ENCODE measurements at regions not wholly inside any gene's neighbourhood (a gene's known extent, or its start where the extent isn't known, plus 50 kb on each side); places are given as distances from the start of the nearest gene placed in this dataset.

DNA sequence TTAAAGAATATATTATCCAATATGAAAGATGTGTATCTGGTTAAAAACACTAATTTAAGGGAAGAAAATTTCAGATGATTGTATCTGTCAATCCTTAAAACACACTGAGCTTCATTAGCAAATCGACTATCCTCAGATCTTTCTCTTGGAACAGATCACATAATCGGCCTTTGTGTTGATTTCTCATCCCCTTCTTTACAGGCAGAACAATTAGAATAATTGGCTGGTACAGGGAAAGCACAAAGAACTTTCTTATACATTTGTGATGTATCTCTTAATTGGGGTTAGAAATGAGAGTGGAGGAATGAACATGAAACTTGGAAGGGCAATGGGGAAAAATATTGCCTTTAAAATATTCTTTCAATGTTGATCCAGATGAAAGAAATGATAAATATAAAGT is 662.1 kb downstream of the TLE4 start:
- Histone ChIP-seq H3K9me1 (ENCODE audit: control insufficient read depth, insufficient read depth, low read length) (no peaks in the 10 kb centered on the region), H3K27me3 (ENCODE audit: control insufficient read depth in 2 of 2, insufficient read depth in 2 of 2, low read length in 2 of 2) (no peaks in the 10 kb centered on the region), H3K9ac (ENCODE audit: insufficient read depth in 1 of 2, low read depth in 2 of 2, low read length in 2 of 2) (no peak overlapping the region), H3K9me3 (replicated peaks; ENCODE audit: control insufficient read depth, insufficient read depth, low read depth, low read length) (no peaks in the 10 kb centered on the region), H2AFZ (ENCODE audit: low read depth, low read length) (no peak overlapping the region), H3K4me2 (ENCODE audit: insufficient read depth, low read length) (no peak overlapping the region), H3K36me3 (ENCODE audit: control insufficient read depth, insufficient read depth, low read length) (no peaks in the 10 kb centered on the region), H3K4me1 (replicated peaks in 1 of 2; ENCODE audit: control insufficient read depth in 2 of 2, insufficient read depth in 2 of 2, low read length in 2 of 2) (no peaks in the 10 kb centered on the region), H4K20me1 (replicated peaks; ENCODE audit: control insufficient read depth, insufficient read depth, low read length) (no peaks in the 10 kb centered on the region), H3K4me3 (no peak overlapping the region), H3K79me2 (ENCODE audit: control insufficient read depth, insufficient read depth, low read length) (no peaks in the 10 kb centered on the region), H3K27ac (ENCODE audit: extremely low read depth, low read depth, low read length) (no peak overlapping the region)
- WGBS (ENCODE audit: insufficient coverage, low coverage, missing lambda C conversion rate), result 5% methylated on average over 2 of the region's 2 CpGs
- POLR2A ChIA-PET, result no interaction called here
- intact Hi-C loops (cut with micrococcal nuclease) (no loop called here), in situ Hi-C loops (cut with MboI) (no loop called here)
- ATAC-seq (no peak), FAIRE-seq (no peak), DNase-seq (ENCODE audit: extremely low read depth in 1 of 4, low spot score in 3 of 4) (no peak)
- no TSS peak for BruUV-seq (replicated peaks)
- CTCF ChIA-PET (ENCODE audit: low intra/inter-chr PET ratio), result no interaction called here
- no peak for TF ChIP-seq CHD4 (IDR thresholded peaks at IDR 0.05; ENCODE audit: insufficient read depth, insufficient replicate concordance, low read depth, low read length, poor library complexity, severe bottlenecking)
- TF ChIP-seq COPS2 (conservative IDR thresholded peaks at IDR 0.05), result no peak
- TF ChIP-seq ZC3H11A (IDR thresholded peaks at IDR 0.05; ENCODE audit: low read depth, low read length), result no peak
- no peak for TF ChIP-seq ZNF133 (CRISPR knock-in tag; IDR thresholded peaks at IDR 0.05)
- TF ChIP-seq HOXB6 (CRISPR knock-in tag; IDR thresholded peaks at IDR 0.05; ENCODE audit: borderline replicate concordance), result no peak
- no peak for TF ChIP-seq BRD9 (IDR thresholded peaks at IDR 0.05; ENCODE audit: low read depth, partially characterized antibody)
- TF ChIP-seq ATF1 (CRISPR knock-in tag; IDR thresholded peaks at IDR 0.05), result no peak
- no peak for TF ChIP-seq ATF1 (tag; IDR thresholded peaks at IDR 0.05)
- no peak for TF ChIP-seq MEF2D (tag; conservative IDR thresholded peaks at IDR 0.05; ENCODE audit: low read depth)
- TF ChIP-seq SAFB (IDR thresholded peaks at IDR 0.05; ENCODE audit: borderline replicate concordance, low read depth, low read length), result no peak
